ENCODE measurements at regions not wholly inside any gene's neighbourhood (a gene's known extent, or its start where the extent isn't known, plus 50 kb on each side); places are given as distances from the start of the nearest gene placed in this dataset.

GRCh38 chr7:35424869-35425495, 171.1 kb upstream of the TBX20 start:
- TF ChIP-seq CTCF (IDR thresholded peaks at IDR 0.05; ENCODE audit: insufficient read depth, low read length, poor library complexity, severe bottlenecking) (peak; percentile 96), EZH2phosphoT487 (conservative IDR thresholded peaks at IDR 0.05; ENCODE audit: low read length) (no peak)

Measured in SU-DHL-6 (cell line).